Fibroblast of mammary gland (primary cell): ENCODE measurements at regions not wholly inside any gene's neighbourhood (a gene's known extent, or its start where the extent isn't known, plus 50 kb on each side); places are given as distances from the start of the nearest gene placed in this dataset.

Experiments
- DNase-seq: peaks from one replicate; pipeline ENCODE4 v3.0.0-alpha.2; 2010; ENCODE audit warnings: low read depth
- H3K4me3 ChIP-seq: 2 replicates; pipeline ENCODE4 v1.5.1; 2011; ENCODE audit warnings: low read depth, mild to moderate bottlenecking, low read length, moderate library complexity; ENCODE audit not compliant: control insufficient read depth
- CTCF ChIP-seq: conservative IDR thresholded peaks from 2 replicates; pipeline ENCODE4 v1.5.1; 2011; ENCODE audit warnings: low read depth, low read length, inconsistent platforms; ENCODE audit not compliant: control insufficient read depth, insufficient read depth

GRCh38 chr11:31902706-31903105, 91.6 kb upstream of the PAX6 start:
- no peak for DNase-seq
- no peak for TF ChIP-seq CTCF
- no peak overlapping the region for H3K4me3 ChIP-seq

DNA sequence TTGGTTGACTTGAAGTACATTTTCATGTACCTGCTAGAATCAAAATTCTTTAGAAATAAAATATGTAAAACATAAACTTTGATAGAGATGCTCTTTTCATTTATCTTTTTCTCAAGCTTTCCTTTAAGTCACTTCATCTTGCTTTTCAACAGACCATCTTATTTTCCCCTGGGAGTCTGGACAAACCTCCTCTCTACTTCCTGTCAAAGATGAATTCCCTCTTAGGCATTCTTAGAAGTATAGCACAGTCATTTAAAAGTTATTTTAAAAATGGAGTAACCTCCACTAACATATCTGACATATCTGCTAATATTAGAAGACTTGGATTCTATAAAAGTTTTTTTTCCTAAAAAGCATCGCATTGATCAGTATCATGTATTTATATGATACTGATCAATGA, 84.8 kb upstream of the PAX6 start:
- DNase-seq = peak; percentile 4
- no peak overlapping the region for H3K4me3 ChIP-seq
- TF ChIP-seq CTCF = no peak

- TF ChIP-seq CTCF = peak; percentile 26
- peak; percentile 5 for DNase-seq
- no peak overlapping the region for H3K4me3 ChIP-seq
Observed at GRCh38 chr11:31887180-31887579, 76.1 kb upstream of the PAX6 start.

DNA sequence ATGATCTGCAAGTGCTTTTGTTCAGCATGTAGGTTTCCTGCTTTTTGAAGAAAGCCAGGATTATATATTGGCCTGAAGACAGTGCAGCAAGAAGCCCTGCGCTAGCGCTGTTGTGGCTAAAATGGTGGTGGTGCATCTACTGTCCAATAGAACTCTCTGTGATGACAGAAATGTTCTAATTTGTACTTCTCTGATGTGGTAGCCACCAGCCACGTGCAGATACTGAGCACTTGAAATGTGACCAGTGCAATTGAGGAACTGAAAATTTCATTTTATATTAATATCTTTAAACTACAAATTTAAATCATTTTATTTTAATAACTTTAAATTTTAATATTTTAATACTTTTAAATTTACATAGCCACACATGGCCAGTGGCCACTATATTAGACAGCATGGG, 73.0 kb upstream of the PAX6 start:
- no peak overlapping the region for H3K4me3 ChIP-seq
- TF ChIP-seq CTCF = no peak
- no peak for DNase-seq

DNA sequence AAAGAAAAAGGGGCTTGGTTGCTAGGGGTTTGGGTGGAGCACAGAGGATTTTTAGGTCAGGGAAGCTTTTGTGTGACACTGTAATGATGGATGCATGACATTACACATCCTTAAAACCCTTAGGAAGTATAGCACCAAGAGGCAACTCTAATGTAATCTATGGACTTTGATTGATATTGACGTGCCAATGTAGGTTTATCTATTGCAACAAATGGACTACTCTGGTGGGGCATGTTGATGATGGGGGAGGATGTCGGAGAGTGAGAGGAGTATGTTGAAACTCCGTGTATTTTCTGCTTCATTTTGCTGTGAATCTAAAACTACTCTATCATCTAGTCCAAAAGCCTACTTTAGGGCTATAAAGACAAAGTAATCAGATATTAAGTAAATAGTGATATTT, 72.3 kb upstream of the PAX6 start:
- H3K4me3 ChIP-seq = no peak overlapping the region
- no peak for DNase-seq
- TF ChIP-seq CTCF = no peak

DNA sequence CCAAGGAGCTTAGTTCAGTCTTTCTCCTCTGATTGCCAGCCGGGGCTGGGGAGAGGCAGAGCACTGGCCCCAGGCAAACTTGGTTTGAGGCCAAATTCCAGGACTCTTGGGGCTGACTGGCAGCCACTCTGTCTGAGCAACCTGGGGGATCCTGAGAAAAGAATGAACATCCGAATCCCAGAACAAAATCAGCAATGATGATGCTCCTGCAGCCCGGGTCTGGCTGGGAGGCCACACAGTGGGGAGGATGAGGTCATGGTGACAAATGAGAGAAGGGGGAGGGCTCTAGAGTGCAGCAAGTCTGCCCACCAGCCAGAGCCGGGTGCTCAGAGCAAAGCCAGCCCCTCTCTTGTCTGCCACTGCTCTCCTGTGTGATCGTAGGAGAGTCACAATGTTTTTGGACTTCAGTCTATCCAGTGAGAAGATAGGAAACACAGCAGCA, 71.8 kb upstream of the PAX6 start:
- no peak for TF ChIP-seq CTCF
- no peak overlapping the region for H3K4me3 ChIP-seq
- DNase-seq = no peak

GRCh38 chr11:31881825-31882224, 70.7 kb upstream of the PAX6 start:
- no peak for TF ChIP-seq CTCF
- H3K4me3 ChIP-seq = no peak overlapping the region
- DNase-seq = no peak
